HCT116 (cell line): ENCODE measurements at regions not wholly inside any gene's neighbourhood (a gene's known extent, or its start where the extent isn't known, plus 50 kb on each side); places are given as distances from the start of the nearest gene placed in this dataset.

ENCODE experiments used
- CBX3 ChIP-seq: IDR thresholded peaks from 2 replicates; pipeline ENCODE4 v1.6.1; 2012; ENCODE audit warnings: low read depth
- CEBPB ChIP-seq: IDR thresholded peaks from 2 replicates; pipeline ENCODE4 v1.6.1; 2012; ENCODE audit warnings: low read depth
- POLR2A ChIP-seq: IDR thresholded peaks from 2 replicates; pipeline ENCODE4 v1.7.0; 2011; ENCODE audit warnings: borderline replicate concordance; ENCODE audit not compliant: insufficient read depth, insufficient read length; ENCODE audit errors: extremely low read depth
- RAD21 ChIP-seq: IDR thresholded peaks from 2 replicates; pipeline ENCODE4 v1.6.1; 2012; ENCODE audit warnings: low read depth, mild to moderate bottlenecking
- SRF ChIP-seq: IDR thresholded peaks from 2 replicates; pipeline ENCODE4 v1.6.1; 2012; ENCODE audit warnings: low read depth
- ZNF274 ChIP-seq: fragments of 200-500 bp; sonication (Bioruptor generic); IDR thresholded peaks from 2 replicates; pipeline ENCODE4 v1.6.1; 2014; ENCODE audit warnings: mild to moderate bottlenecking, low read depth, low read length, inconsistent platforms
- TF ChIP-seq, protein P1 (sequence below), 3 experiments: fragments of 200-600 bp in 1 of 3; sonication (generic) in 1 of 3; IDR thresholded peaks in 2 of 3; conservative IDR thresholded peaks in 1 of 3; 2 replicates each; pipeline ENCODE4 v1.5.1; 2012 to 2017; ENCODE audit warnings: low read depth in 2 of 3, low read length in 2 of 3, antibody characterized with exemption in 1 of 3, borderline replicate concordance in 1 of 3, control low read depth in 1 of 3, mild to moderate bottlenecking in 1 of 3, mixed read lengths in 1 of 3, mixed run types in 1 of 3, moderate library complexity in 1 of 3; ENCODE audit not compliant: insufficient read depth in 1 of 3
- TF ChIP-seq, protein P2 (sequence below): IDR thresholded peaks from 2 replicates; pipeline ENCODE4 v1.6.1; 2012

DNA sequence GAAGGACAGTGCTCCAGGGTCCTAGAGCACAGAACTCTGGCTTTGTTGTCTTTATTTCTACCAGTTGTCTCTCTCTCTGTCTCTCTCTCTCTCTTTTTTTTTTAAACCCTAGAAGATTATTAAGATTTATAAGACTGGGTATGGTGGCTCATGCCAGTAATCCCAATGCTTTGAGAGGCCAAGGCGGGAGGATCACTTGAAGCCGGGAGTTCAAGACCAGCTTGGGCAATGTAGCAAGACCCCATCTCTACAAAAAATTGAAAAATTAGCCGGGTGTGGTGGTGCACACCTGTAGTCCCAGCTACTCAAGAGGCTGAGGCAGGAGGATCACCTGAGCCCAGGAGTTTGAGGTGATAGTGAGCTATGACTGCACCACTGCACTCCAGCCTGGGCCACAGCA is 65.0 kb upstream of the ABL1 start:
- TF ChIP-seq, protein P1, sequence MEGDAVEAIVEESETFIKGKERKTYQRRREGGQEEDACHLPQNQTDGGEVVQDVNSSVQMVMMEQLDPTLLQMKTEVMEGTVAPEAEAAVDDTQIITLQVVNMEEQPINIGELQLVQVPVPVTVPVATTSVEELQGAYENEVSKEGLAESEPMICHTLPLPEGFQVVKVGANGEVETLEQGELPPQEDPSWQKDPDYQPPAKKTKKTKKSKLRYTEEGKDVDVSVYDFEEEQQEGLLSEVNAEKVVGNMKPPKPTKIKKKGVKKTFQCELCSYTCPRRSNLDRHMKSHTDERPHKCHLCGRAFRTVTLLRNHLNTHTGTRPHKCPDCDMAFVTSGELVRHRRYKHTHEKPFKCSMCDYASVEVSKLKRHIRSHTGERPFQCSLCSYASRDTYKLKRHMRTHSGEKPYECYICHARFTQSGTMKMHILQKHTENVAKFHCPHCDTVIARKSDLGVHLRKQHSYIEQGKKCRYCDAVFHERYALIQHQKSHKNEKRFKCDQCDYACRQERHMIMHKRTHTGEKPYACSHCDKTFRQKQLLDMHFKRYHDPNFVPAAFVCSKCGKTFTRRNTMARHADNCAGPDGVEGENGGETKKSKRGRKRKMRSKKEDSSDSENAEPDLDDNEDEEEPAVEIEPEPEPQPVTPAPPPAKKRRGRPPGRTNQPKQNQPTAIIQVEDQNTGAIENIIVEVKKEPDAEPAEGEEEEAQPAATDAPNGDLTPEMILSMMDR (IDR thresholded peaks at IDR 0.05 in 2 of 3, conservative IDR thresholded peaks at IDR 0.05 in 1 of 3; ENCODE audit: borderline replicate concordance in 1 of 3, insufficient read depth in 1 of 3, low read depth in 2 of 3, low read length in 2 of 3): no peak
- TF ChIP-seq ZNF274 (no peak), CBX3 (no peak), RAD21 (no peak), POLR2A (no peak), CEBPB (no peak), SRF (no peak)
- TF ChIP-seq, protein P2, sequence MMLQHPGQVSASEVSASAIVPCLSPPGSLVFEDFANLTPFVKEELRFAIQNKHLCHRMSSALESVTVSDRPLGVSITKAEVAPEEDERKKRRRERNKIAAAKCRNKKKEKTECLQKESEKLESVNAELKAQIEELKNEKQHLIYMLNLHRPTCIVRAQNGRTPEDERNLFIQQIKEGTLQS: no peak
